ENCODE measurements at regions not wholly inside any gene's neighbourhood (a gene's known extent, or its start where the extent isn't known, plus 50 kb on each side); places are given as distances from the start of the nearest gene placed in this dataset.

DNA sequence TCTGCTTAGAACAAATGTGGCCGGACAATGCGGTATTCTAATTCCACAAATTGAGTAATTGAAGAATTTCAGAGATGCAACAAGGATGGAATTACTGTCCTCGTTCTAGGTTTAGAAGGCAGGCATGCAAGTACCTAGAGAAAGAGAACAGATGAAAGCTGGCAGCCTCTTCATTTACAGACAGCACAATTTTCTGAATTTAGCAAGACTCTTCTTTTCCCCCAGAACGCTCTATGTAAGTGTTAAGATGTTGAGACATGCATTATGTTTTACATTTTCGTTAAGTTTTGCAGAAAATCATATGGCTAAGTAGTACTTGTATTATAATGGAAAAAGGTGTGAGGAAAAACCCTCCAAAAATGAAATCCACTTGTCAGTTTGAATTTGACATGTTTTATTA lies 259.5 kb upstream of the ARRDC3 start:
- TF ChIP-seq EZH2 (IDR thresholded peaks at IDR 0.05; ENCODE audit: borderline replicate concordance, insufficient read depth, low read depth, low read length, poor library complexity, severe bottlenecking) (no peak), CTCF (IDR thresholded peaks at IDR 0.05) (no peak)

Measured in B cell (primary cell).